ENCODE measurements at regions not wholly inside any gene's neighbourhood (a gene's known extent, or its start where the extent isn't known, plus 50 kb on each side); places are given as distances from the start of the nearest gene placed in this dataset.
"Not testable (repeated sequence)": the region's sequence is repeated elsewhere in the genome, so short reads cannot be mapped to it uniquely, and the experiment has no call there.

GRCh38 chr2:122682356-122682755 lies 926.9 kb downstream of the TSN start:
- DNase-seq: no peak

GRCh38 chr2:122683018-122683417 lies 927.6 kb downstream of the TSN start:
- DNase-seq: no peak

- no peak for DNase-seq
Measured at GRCh38 chr2:122692400-122693083, 937.1 kb downstream of the TSN start.

- no peak for DNase-seq
Measured at GRCh38 chr2:122697415-122697814, 942.0 kb downstream of the TSN start.

- DNase-seq: no peak
Measured at GRCh38 chr2:122703676-122704075, 948.2 kb downstream of the TSN start.

- no peak for DNase-seq
Measured at GRCh38 chr2:122704109-122704563, 948.7 kb downstream of the TSN start.

- no peak for DNase-seq
Measured at GRCh38 chr2:122705746-122706145, 950.3 kb downstream of the TSN start.

GRCh38 chr2:122706757-122707223 lies 951.3 kb downstream of the TSN start:
- DNase-seq: no peak

GRCh38 chr2:122707224-122707824 lies 951.9 kb downstream of the TSN start:
- no peak for DNase-seq

- DNase-seq: no peak
Measured at GRCh38 chr2:122710049-122710448, 954.6 kb downstream of the TSN start.

GRCh38 chr2:122713800-122714199 lies 958.3 kb downstream of the TSN start:
- DNase-seq: no peak

- DNase-seq: not testable (repeated sequence)
Measured at GRCh38 chr2:122720822-122721221, 965.4 kb downstream of the TSN start.

GRCh38 chr2:122734766-122735424 lies 979.4 kb downstream of the TSN start:
- no peak for DNase-seq

GRCh38 chr2:122736279-122736678 lies 980.8 kb downstream of the TSN start:
- DNase-seq: no peak

- no peak for DNase-seq
Measured at GRCh38 chr2:122737429-122738077, 982.1 kb downstream of the TSN start.

- no peak for DNase-seq
Measured at GRCh38 chr2:122739732-122740593, 984.5 kb downstream of the TSN start.

GRCh38 chr2:122740594-122740948 lies 985.1 kb downstream of the TSN start:
- DNase-seq: no peak

- no peak for DNase-seq
Measured at GRCh38 chr2:122741403-122741802, 986.0 kb downstream of the TSN start.

- DNase-seq: no peak
Measured at GRCh38 chr2:122743021-122743675, 987.7 kb downstream of the TSN start.

- DNase-seq: no peak
Measured at GRCh38 chr2:122745603-122746002, 990.2 kb downstream of the TSN start.

GRCh38 chr2:122747670-122748069 lies 992.2 kb downstream of the TSN start:
- no peak for DNase-seq

GRCh38 chr2:122748552-122749011 lies 993.1 kb downstream of the TSN start:
- DNase-seq: no peak

Measured in DMS79 (cell line).